C4-2B (cell line): ENCODE measurements at regions not wholly inside any gene's neighbourhood (a gene's known extent, or its start where the extent isn't known, plus 50 kb on each side); places are given as distances from the start of the nearest gene placed in this dataset.
"Not testable (repeated sequence)": the region's sequence is repeated elsewhere in the genome, so short reads cannot be mapped to it uniquely, and the experiment has no call there.

Experiments
- H3K27ac ChIP-seq: fragments of 450-650 bp; 2 replicates; pipeline ENCODE4 v1.5.1; 2017
- ZFX ChIP-seq: fragments of 450-650 bp; IDR thresholded peaks from 2 replicates; pipeline ENCODE4 v1.6.1; 2017
- TF ChIP-seq, protein P1 (sequence below): fragments of 450-650 bp; conservative IDR thresholded peaks from 2 replicates; pipeline ENCODE4 v1.5.1; 2017; ENCODE audit warnings: mild to moderate bottlenecking

DNA sequence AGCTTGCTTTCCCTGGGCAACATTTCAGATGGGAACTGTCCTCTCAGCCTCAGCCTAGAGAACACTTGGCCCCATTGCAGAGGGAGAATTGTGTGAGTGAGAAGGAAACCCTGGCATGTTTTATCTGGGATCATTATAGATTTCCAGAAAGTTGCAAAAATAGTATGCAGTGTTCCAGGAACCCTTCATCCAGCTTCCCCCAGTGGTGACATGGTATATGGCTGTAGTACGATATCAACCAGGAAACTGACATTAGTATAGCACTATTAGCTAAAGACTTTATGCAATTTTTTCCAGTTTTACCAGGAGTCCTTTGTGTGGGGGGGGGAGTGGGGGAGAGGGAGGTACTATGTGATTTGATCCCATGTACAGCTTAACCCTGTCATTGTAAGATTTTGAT, 166.2 kb upstream of the KBTBD8 start:
- TF ChIP-seq ZFX = no peak
- TF ChIP-seq, protein P1, sequence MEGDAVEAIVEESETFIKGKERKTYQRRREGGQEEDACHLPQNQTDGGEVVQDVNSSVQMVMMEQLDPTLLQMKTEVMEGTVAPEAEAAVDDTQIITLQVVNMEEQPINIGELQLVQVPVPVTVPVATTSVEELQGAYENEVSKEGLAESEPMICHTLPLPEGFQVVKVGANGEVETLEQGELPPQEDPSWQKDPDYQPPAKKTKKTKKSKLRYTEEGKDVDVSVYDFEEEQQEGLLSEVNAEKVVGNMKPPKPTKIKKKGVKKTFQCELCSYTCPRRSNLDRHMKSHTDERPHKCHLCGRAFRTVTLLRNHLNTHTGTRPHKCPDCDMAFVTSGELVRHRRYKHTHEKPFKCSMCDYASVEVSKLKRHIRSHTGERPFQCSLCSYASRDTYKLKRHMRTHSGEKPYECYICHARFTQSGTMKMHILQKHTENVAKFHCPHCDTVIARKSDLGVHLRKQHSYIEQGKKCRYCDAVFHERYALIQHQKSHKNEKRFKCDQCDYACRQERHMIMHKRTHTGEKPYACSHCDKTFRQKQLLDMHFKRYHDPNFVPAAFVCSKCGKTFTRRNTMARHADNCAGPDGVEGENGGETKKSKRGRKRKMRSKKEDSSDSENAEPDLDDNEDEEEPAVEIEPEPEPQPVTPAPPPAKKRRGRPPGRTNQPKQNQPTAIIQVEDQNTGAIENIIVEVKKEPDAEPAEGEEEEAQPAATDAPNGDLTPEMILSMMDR = no peak
- no peak overlapping the region for H3K27ac ChIP-seq

- TF ChIP-seq, protein P1 = peak; percentile 62
- TF ChIP-seq ZFX = no peak
- no peak overlapping the region for H3K27ac ChIP-seq
Measured at GRCh38 chr3:66836363-66837152, 161.5 kb upstream of the KBTBD8 start.

DNA sequence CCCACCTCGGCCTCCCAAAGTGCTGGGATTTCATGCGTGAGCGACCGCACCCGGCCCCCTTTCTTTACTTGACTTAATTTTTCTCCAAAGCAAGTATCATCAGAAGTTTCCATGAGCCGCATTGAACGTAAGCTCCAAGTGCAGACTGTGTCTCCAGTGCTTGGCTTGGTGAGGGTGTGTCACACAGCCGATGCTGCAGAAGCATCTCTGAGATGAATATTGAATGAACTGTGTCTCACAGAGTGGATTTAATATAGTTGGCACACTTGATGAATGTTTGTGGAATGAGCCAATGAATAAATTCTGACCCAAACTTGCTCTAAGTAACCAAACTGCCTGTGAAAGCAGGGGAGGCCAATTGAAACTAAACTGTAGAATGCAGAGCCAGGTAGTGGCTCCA, 159.4 kb upstream of the KBTBD8 start:
- TF ChIP-seq ZFX = no peak
- TF ChIP-seq, protein P1 = no peak
- H3K27ac ChIP-seq = no peak overlapping the region

DNA sequence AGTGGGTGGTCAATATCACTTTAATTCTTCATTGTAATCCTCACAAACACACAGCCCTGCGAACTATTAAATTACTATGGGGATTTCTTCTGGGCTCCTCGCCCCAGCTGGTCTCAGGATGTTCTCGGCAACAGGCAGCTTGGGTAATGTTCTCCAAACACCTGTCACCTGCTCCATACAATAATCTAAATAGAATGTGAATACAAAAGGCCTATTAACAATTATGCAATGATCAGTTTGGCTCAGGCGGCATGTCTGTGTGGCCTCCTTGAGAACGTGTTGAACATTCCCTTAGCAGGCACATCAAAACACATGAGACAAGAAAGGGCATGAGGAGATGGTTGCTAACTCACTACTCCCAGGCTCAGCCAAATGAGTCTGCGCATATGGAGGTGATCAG, 158.6 kb upstream of the KBTBD8 start:
- no peak for TF ChIP-seq ZFX
- TF ChIP-seq, protein P1 = no peak
- H3K27ac ChIP-seq = no peak overlapping the region

- not testable (repeated sequence) for H3K27ac ChIP-seq
Measured at GRCh38 chr3:66842761-66843464, 155.2 kb upstream of the KBTBD8 start.

- no peak for TF ChIP-seq ZFX
- TF ChIP-seq, protein P1 = no peak
- no peak overlapping the region for H3K27ac ChIP-seq
Measured at GRCh38 chr3:66851894-66852613, 146.1 kb upstream of the KBTBD8 start.

GRCh38 chr3:66854601-66855151, 143.4 kb upstream of the KBTBD8 start:
- TF ChIP-seq ZFX = no peak
- TF ChIP-seq, protein P1 = no peak
- no peak overlapping the region for H3K27ac ChIP-seq
